ENCODE measurements at regions not wholly inside any gene's neighbourhood (a gene's known extent, or its start where the extent isn't known, plus 50 kb on each side); places are given as distances from the start of the nearest gene placed in this dataset.

DNA sequence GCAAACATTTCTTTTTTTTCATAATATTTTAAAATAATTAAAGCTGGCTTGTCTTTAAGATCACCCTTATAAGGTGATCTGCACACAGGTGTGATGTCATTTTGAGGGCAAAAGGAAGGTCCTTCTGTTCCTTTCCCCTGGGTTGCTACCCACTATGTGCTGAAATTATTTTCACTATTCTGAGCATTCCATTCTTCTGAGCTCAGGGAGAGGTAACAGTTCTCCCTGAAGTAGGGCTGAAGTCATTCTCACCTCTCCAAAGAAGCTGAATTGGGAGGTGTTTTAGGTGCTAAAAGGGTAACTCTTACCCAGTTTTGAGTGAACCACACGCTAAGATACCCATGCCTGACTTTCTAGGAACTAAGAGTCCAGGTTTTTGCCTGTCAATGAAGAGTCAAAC lies 247.6 kb downstream of the SLC4A3 start:
- TF ChIP-seq, protein P1, sequence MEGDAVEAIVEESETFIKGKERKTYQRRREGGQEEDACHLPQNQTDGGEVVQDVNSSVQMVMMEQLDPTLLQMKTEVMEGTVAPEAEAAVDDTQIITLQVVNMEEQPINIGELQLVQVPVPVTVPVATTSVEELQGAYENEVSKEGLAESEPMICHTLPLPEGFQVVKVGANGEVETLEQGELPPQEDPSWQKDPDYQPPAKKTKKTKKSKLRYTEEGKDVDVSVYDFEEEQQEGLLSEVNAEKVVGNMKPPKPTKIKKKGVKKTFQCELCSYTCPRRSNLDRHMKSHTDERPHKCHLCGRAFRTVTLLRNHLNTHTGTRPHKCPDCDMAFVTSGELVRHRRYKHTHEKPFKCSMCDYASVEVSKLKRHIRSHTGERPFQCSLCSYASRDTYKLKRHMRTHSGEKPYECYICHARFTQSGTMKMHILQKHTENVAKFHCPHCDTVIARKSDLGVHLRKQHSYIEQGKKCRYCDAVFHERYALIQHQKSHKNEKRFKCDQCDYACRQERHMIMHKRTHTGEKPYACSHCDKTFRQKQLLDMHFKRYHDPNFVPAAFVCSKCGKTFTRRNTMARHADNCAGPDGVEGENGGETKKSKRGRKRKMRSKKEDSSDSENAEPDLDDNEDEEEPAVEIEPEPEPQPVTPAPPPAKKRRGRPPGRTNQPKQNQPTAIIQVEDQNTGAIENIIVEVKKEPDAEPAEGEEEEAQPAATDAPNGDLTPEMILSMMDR (IDR thresholded peaks at IDR 0.05): no peak
- TF ChIP-seq NR3C1 (CRISPR knock-in tag; conservative IDR thresholded peaks at IDR 0.05; ENCODE audit: low read depth): no peak

Measured in WTC11 (cell line).